Uterus (tissue), 2 donors: ENCODE measurements at regions not wholly inside any gene's neighbourhood (a gene's known extent, or its start where the extent isn't known, plus 50 kb on each side); places are given as distances from the start of the nearest gene placed in this dataset.

Experiments
- CTCF ChIP-seq, 4 experiments: fragments of 200-600 bp in 2 of 4; fragments of 450-650 bp in 2 of 4; sonication (generic) in 2 of 4; IDR thresholded peaks; one replicate each; pipeline ENCODE4 v1.5.1; 2016 to 2019; ENCODE audit warnings: antibody characterized with exemption in 4 of 4, mild to moderate bottlenecking in 2 of 4, moderate library complexity in 1 of 4
- POLR2A ChIP-seq, 2 donors: fragments of 450-650 bp; IDR thresholded peaks; one replicate each; pipeline ENCODE4 v1.6.1; 2016; ENCODE audit warnings: antibody characterized with exemption in 2 of 2, mild to moderate bottlenecking in 1 of 2, moderate library complexity in 1 of 2

GRCh38 chr2:133824869-133825268, 256.6 kb upstream of the NCKAP5 start:
- no peak for TF ChIP-seq CTCF (IDR thresholded peaks at IDR 0.05)
- TF ChIP-seq POLR2A (IDR thresholded peaks at IDR 0.05) = no peak
